H9 (cell line): ENCODE measurements at regions not wholly inside any gene's neighbourhood (a gene's known extent, or its start where the extent isn't known, plus 50 kb on each side); places are given as distances from the start of the nearest gene placed in this dataset.

Source experiments
- DNase-seq: peaks from one replicate; pipeline ENCODE4 v3.0.0-alpha.2; 2017
- H2AFZ ChIP-seq: one replicate; pipeline ENCODE4 v1.6.1; 2013; ENCODE audit warnings: mild to moderate bottlenecking, low read length, control low read depth, moderate library complexity
- H2AK5ac ChIP-seq: 2 replicates; pipeline ENCODE4 v1.6.1; 2013; ENCODE audit warnings: low read length, control low read depth, mixed read lengths; ENCODE audit not compliant: insufficient read length
- H2BK120ac ChIP-seq: one replicate; pipeline ENCODE4 v1.6.1; 2013; ENCODE audit warnings: low read depth, mild to moderate bottlenecking, low read length, control low read depth, inconsistent platforms; ENCODE audit not compliant: poor library complexity, severe bottlenecking
- H2BK12ac ChIP-seq: 2 replicates; pipeline ENCODE4 v1.6.1; 2013; ENCODE audit warnings: low read length, control low read depth, mixed read lengths, low read depth; ENCODE audit not compliant: insufficient read length
- H2BK15ac ChIP-seq: 2 replicates; pipeline ENCODE4 v1.6.1; 2013; ENCODE audit warnings: low read depth, low read length, control low read depth
- H2BK20ac ChIP-seq: one replicate; pipeline ENCODE4 v1.6.1; 2013; ENCODE audit warnings: low read depth, mild to moderate bottlenecking, low read length, control low read depth, inconsistent platforms; ENCODE audit not compliant: poor library complexity, severe bottlenecking
- H2BK5ac ChIP-seq: 2 replicates; pipeline ENCODE4 v1.6.1; 2013; ENCODE audit warnings: low read length, control low read depth, mixed read lengths; ENCODE audit not compliant: insufficient read length
- H3K14ac ChIP-seq: 2 replicates; pipeline ENCODE4 v1.6.1; 2013; ENCODE audit warnings: low read length, control low read depth; ENCODE audit not compliant: insufficient read depth
- H3K18ac ChIP-seq: 2 replicates; pipeline ENCODE4 v1.6.1; 2013; ENCODE audit warnings: low read depth, mild to moderate bottlenecking, mixed read lengths, low read length, control low read depth; ENCODE audit not compliant: insufficient read length
- H3K23ac ChIP-seq: 2 replicates; pipeline ENCODE4 v1.6.1; 2013; ENCODE audit warnings: low read length, control low read depth, mixed read lengths, low read depth; ENCODE audit not compliant: insufficient read length
- H3K23me2 ChIP-seq: 2 replicates; pipeline ENCODE4 v1.6.1; 2013; ENCODE audit warnings: low read depth, mild to moderate bottlenecking, mixed read lengths, low read length, control low read depth; ENCODE audit not compliant: insufficient read length, poor library complexity, severe bottlenecking
- H3K27ac ChIP-seq: 2 replicates; pipeline ENCODE4 v1.5.1; 2013; ENCODE audit warnings: low read length, control low read depth, mixed read lengths, low read depth; ENCODE audit not compliant: insufficient read length
- H3K27me3 ChIP-seq: 2 replicates; pipeline ENCODE4 v1.6.1; 2013; ENCODE audit warnings: low read length, control low read depth, inconsistent platforms; ENCODE audit not compliant: insufficient read depth
- H3K4ac ChIP-seq: 2 replicates; pipeline ENCODE4 v1.6.1; 2013; ENCODE audit warnings: low read depth, mild to moderate bottlenecking, control low read depth, inconsistent platforms, low read length, moderate library complexity
- H3K4me1 ChIP-seq: 2 replicates; pipeline ENCODE4 v1.6.1; 2013; ENCODE audit warnings: low read length, control low read depth, inconsistent platforms; ENCODE audit not compliant: insufficient read depth
- H3K4me2 ChIP-seq: 2 replicates; pipeline ENCODE4 v1.6.1; 2013; ENCODE audit warnings: low read length, control low read depth, mixed read lengths; ENCODE audit not compliant: insufficient read length, insufficient read depth
- H3K56ac ChIP-seq: 2 replicates; pipeline ENCODE4 v1.6.1; 2013; ENCODE audit warnings: low read depth, mild to moderate bottlenecking, mixed read lengths, low read length, control low read depth; ENCODE audit not compliant: insufficient read length
- H3K79me1 ChIP-seq: 2 replicates; pipeline ENCODE4 v1.6.1; 2013; ENCODE audit warnings: low read depth, mild to moderate bottlenecking, moderate library complexity, low read length, control low read depth, inconsistent platforms; ENCODE audit not compliant: insufficient read depth, poor library complexity, severe bottlenecking
- H3K79me2 ChIP-seq: 2 replicates; pipeline ENCODE4 v1.6.1; 2013; ENCODE audit warnings: low read length, control low read depth, inconsistent platforms; ENCODE audit not compliant: insufficient read depth
- H3K9ac ChIP-seq: 2 replicates; pipeline ENCODE4 v1.6.1; 2013; ENCODE audit warnings: low read length, control low read depth, mixed read lengths; ENCODE audit not compliant: insufficient read length; ENCODE audit errors: extremely low read depth
- H3K9me3 ChIP-seq: one replicate; pipeline ENCODE4 v1.6.1; 2013; ENCODE audit warnings: low read depth, low read length, inconsistent platforms; ENCODE audit not compliant: control insufficient read depth
- H3T11ph ChIP-seq: one replicate; pipeline ENCODE4 v1.6.1; 2013; ENCODE audit warnings: mild to moderate bottlenecking, low read length, control low read depth, inconsistent platforms
- H4K20me1 ChIP-seq: one replicate; pipeline ENCODE4 v1.6.1; 2013; ENCODE audit not compliant: control insufficient read depth, insufficient read length, insufficient read depth
- H4K5ac ChIP-seq: 2 replicates; pipeline ENCODE4 v1.6.1; 2013; ENCODE audit warnings: low read depth, mild to moderate bottlenecking, mixed read lengths, low read length, control low read depth; ENCODE audit not compliant: insufficient read length
- H4K8ac ChIP-seq: replicated peaks from 2 replicates; pipeline ENCODE4 v1.6.1; 2013; ENCODE audit warnings: low read length, control low read depth, mixed read lengths, low read depth; ENCODE audit not compliant: insufficient read length
- H4K91ac ChIP-seq: 2 replicates; pipeline ENCODE4 v1.6.1; 2013; ENCODE audit warnings: low read depth, mild to moderate bottlenecking, moderate library complexity, mixed read lengths, low read length, control low read depth; ENCODE audit not compliant: insufficient read length
- H3K27ac Mint-ChIP-seq, 3 experiments: 2 replicates in 2 of 3; 3 replicates in 1 of 3; pipeline ENCODE4 v1.8.0; 2020 to 2021; ENCODE audit warnings: mixed read lengths in 3 of 3, mild to moderate bottlenecking in 1 of 3, moderate library complexity in 1 of 3
- H3K27me3 Mint-ChIP-seq: 2 replicates; pipeline ENCODE4 v1.8.0; 2021; ENCODE audit warnings: low read depth, mild to moderate bottlenecking, moderate library complexity, mixed read lengths
- H3K36me3 Mint-ChIP-seq, 3 experiments: 2 replicates in 2 of 3; 3 replicates in 1 of 3; pipeline ENCODE4 v1.8.0; 2020 to 2021; ENCODE audit warnings: low read depth in 3 of 3, mixed read lengths in 3 of 3; ENCODE audit not compliant: insufficient read depth in 1 of 3
- H3K4me1 Mint-ChIP-seq, 2 experiments: 2 replicates each; pipeline ENCODE4 v1.8.0; 2020; ENCODE audit warnings: mixed read lengths in 2 of 2
- H3K4me3 Mint-ChIP-seq, 2 experiments: 2 replicates in 1 of 2; 3 replicates in 1 of 2; pipeline ENCODE4 v1.8.0; 2020 to 2021; ENCODE audit warnings: mild to moderate bottlenecking in 2 of 2, mixed read lengths in 2 of 2, moderate library complexity in 1 of 2
- H3K9me3 Mint-ChIP-seq, 2 experiments: 2 replicates in 1 of 2; 3 replicates in 1 of 2; pipeline ENCODE4 v1.8.0; 2020; ENCODE audit warnings: mild to moderate bottlenecking in 2 of 2, mixed read lengths in 2 of 2, moderate library complexity in 1 of 2
- CTCF ChIP-seq: fragments of 200-600 bp; sonication (generic); conservative IDR thresholded peaks from 3 replicates; pipeline ENCODE4 v1.8.0; 2021; ENCODE audit warnings: antibody characterized with exemption, mild to moderate bottlenecking
- WGBS: extraction: QIAGEN DNeasy Blood & Tissue Kit; methylation state at CpG from one replicate; pipeline ENCODE4 v1.1.7; 2013; ENCODE audit warnings: missing lambda C conversion rate, low lambda C conversion rate, mixed read lengths; ENCODE audit not compliant: insufficient read length; ENCODE audit errors: extremely low coverage; 5-methylcytosine and 5-hydroxymethylcytosine counted together

GRCh38 chr17:55964191-55964590 is 189.1 kb upstream of the ANKFN1 start:
- Histone ChIP-seq H2BK5ac (no peak overlapping the region), H2AK5ac (no peak overlapping the region), H4K5ac (no peak overlapping the region), H2AFZ (no peak overlapping the region), H3K23ac (no peak overlapping the region), H4K91ac (no peak overlapping the region), H2BK20ac (no peak overlapping the region), H3K27me3 (no peaks in the 10 kb centered on the region), H3K56ac (no peak overlapping the region), H4K8ac (no peak overlapping the region), H3K18ac (no peak overlapping the region), H2BK120ac (no peak overlapping the region), H3T11ph (no peak overlapping the region), H3K4me2 (no peak overlapping the region), H3K4me1 (no peaks in the 10 kb centered on the region), H4K20me1 (no peaks in the 10 kb centered on the region), H2BK15ac (no peak overlapping the region), H3K79me2 (no peaks in the 10 kb centered on the region), H3K4ac (no peak overlapping the region), H3K23me2 (no peaks in the 10 kb centered on the region), H3K79me1 (no peaks in the 10 kb centered on the region), H3K14ac (no peak overlapping the region), H3K27ac (no peak overlapping the region), H3K9me3 (no peaks in the 10 kb centered on the region), H3K9ac (no peak overlapping the region), H2BK12ac (no peak overlapping the region)
- DNase-seq = no peak
- Mint-ChIP-seq H3K36me3 (no peaks in the 10 kb centered on the region; a peak in 1 of 7 replicates), H3K4me3 (no peak overlapping the region), H3K9me3 (no peaks in the 10 kb centered on the region; a peak in 1 of 5 replicates), H3K27me3 (no peaks in the 10 kb centered on the region), H3K4me1 (peaks cover 0 to 1% of the 10 kb centered on the region in 2 experiments; a peak in 2 of 4 replicates), H3K27ac (no peak overlapping the region)
- no peak for TF ChIP-seq CTCF
- no CpG with 5 or more reads among the region's 5 CpGs for WGBS
